DMS79 (cell line): ENCODE measurements at regions not wholly inside any gene's neighbourhood (a gene's known extent, or its start where the extent isn't known, plus 50 kb on each side); places are given as distances from the start of the nearest gene placed in this dataset.
A peak's percentile ranks its signal among the peaks of the same experiment; 100 is the strongest.
"Not testable (repeated sequence)": the region's sequence is repeated elsewhere in the genome, so short reads cannot be mapped to it uniquely, and the experiment has no call there.

Source experiments
- DNase-seq: peaks from one replicate; lab custom pipeline; 2025; lab: John Stamatoyannopoulos, UW

DNA sequence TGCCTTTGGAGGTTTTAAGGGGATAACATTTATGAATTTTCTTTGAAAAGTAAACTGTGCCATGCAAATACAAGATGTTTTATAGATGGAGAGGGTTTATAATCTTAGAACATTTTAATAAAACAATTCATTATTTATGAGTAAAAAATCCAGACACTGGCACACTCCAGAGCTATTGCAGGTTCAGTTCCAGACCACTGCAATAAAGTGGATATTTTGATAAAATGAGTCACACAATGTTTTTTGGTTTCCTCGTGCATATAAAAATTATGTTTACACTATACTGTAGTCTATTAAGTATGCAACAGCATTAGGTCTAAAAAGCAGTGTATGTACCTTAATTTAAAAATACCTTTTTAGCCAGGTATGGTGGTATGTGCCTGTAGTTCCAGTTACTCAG is 146.2 kb upstream of the ZBED5 start:
- DNase-seq, result no peak

DNA sequence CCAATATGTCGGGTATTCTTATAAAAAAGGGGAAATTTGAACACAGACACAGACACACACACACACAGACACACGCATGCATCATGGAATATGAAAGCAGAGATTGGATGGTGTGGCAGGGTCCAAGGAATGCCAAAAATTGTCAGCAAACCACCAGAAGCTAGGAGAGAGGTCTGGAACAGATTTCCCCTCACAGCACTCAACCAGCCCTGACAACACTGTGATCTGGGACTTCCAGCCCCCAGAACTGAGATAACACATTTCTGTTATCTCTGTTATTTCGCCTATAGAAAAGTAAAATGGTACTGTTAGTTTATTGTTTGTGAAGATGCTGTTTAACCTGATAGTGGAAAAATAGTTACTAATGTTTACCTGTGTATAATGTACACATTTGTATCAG is 145.4 kb upstream of the ZBED5 start:
- no peak for DNase-seq

DNA sequence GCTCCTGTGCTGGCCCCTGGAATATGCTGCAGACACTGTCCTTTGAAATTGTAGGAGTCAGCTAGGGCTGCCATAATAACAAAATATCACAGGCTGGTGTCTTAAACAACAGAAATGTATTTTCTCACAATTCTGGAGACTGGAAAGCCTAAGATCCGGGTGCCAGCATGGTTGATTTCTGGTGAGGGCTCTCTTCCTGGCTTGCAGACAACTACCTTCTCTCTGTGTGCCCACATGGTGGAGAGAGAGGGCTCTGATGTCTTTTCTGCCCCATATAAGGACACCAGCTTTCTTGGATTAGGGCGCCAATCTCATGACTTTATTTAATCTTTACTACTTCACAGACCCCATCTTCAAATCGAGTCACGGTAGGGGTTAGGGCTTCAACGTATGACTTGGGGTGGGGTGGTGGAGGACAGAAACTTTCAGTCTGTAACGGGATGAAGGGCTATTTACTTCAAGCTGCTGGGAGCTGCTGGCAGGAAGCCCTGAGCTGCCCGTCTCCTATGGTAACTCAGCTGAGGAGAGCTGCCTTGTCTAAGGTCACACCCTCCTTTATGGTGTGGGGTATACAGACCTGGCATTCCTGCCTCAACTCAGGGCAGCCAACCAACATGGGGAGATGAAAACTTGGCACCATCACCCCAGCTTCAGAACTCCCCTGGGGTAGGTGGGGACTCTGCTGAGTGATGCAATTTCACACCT is 142.9 kb upstream of the ZBED5 start:
- DNase-seq, result no peak

DNA sequence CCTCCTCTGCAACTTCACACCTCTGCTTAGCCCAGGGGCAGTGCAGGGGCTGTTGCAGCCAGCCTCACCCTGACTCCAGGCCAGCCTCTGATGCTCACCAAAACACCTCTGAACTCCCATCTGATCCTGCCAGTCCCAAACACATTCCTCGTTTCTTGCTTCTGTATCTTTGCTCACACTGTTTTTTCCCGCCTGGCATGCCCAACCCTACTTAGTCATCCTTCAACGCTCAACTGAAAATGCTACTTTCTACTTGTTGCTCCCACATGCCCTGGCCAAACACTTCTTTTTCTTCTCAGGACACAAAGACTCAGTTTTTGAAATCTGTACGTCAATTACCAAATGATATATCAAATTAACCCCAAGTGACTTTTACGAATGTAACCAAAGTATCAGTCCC is 140.8 kb upstream of the ZBED5 start:
- DNase-seq, result no peak

DNA sequence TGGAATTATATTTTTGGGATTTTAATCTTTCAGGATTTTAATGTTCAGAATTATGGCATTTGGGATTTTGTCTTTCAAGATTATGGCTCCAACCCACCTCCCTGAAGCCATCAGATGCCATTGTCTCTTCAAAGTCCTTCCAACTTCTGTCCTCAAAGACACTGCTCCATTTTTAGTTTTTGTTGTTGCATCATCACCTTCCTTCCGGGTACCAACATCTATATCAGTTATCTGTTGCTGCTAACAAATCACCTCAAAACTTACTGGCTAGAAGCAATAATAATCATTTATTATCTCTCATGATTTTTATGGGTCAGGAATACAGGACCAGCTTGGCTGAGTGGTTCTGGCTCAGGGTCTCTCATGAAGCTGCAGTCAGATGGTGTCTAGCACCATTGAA is 138.8 kb upstream of the ZBED5 start:
- no peak for DNase-seq

DNA sequence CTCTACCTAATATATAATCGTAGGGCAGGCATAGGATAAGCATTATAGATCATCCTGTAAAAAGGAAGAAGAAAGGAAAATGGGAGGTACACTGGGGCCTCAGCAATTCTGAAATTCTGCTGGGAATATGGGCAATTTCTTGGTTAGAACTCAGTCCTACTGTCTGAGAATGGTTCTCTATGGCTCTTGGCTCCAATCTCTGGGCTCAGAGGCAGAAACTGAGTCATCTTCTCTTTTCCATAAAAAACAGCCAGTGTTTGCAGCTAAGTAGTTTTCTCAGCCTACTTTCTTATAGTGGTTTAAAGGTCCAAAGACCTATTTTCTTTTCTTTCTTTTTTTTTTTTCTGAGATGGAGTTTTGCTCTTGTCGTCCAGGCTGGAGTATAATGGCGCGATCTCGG is 135.8 kb upstream of the ZBED5 start:
- no peak for DNase-seq

DNA sequence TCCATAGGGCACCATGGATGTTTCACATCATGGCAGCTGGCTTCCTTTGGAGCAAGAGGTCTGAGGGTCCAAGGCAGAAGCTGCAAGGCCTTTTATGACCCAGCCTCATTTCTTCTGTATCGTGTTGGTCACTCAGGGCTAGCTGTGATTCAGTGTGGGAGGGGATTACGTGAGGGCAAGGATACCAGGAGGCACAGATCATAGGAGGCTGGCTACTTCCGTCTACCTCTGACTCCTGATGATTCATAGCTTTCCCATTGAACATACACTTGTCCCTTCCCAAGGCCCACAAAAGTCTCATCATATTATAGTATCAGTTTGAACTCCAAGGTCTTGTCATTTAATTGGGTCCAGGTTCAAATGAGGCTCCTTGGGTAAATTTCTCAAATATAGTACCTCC is 135.3 kb upstream of the ZBED5 start:
- DNase-seq, result no peak

DNA sequence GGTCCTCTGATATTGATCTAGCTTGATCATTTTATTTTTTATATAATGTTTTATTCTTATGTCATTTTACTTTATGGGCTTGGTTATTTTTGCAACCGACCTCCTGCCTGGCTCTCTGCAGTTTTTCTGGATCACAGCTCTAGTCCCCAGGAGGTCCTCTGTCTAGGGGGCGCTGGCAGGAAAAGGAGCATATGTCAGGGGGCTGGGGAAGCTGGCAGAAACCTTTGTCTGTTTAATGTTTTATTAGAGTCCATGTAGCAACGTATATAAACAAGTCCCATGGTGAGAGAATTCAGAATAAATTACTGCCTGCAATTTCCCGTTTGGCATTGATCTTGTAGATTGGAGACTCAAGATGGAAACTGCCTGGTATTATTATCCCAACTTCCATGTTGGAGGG is 133.5 kb upstream of the ZBED5 start:
- no peak for DNase-seq

DNA sequence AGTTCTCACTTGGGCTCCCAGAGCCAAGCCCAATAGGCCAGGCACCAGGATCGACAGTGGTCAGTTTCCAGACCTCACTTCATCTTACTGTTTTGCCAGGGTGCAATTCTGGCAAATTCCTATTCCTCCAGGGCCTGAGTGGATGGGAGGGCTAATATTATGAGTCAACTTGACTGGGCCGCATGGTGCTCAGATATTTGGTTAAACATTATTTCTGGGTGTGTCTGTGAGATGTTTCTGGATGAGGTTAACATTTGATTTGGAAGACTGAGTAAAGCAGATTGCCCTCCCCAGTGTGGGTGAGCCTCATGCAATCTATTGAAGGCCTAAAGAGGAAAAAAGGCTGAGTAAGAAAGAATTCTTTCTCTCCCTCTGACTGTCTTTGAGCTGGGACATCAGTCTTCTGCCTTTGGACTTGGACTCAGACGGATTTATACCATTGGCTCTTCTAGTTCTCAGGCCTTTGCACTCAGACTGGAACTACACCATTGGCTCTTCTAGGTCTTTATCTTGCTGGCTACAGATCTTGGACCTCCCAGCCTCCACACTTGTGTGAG is 132.9 kb upstream of the ZBED5 start:
- no peak for DNase-seq

DNA sequence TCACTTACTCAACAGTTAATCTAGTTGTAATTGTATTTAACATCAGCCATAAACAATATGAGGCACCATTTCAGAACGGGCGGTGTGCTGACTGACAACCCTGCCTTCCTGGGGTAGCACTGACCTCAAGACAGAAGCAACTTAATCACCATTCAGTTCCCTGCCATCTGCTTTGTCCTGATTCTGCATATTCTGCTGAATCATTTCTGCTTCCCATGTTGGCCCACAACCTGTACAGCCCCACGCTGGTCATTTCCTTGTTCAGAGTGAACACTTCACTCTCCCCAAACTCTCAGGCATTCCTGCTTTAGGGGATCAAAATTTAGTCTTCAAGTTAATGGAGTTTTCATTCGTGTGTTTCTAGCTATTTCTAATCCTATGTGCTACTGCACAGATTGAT is 132.3 kb upstream of the ZBED5 start:
- DNase-seq, result no peak

DNA sequence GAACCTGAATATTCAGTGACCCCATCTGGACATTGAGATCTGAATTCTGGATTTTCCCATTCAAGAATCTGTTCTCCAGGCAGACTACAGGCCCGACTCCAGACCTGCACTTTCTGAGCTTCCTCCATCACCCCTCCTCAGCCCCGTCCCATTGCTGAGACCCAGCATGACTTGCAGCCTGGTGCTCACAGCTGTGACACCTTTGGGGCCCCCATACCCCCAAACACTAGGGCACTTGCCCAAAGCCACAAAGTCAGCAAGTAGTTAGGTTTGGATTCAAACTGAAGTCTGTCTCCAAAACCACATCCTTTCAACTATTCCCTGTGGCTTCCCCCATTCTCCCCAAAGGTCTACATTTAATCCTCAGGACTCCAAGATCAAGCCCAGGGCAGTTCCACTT is 128.2 kb upstream of the ZBED5 start:
- DNase-seq, result no peak

DNA sequence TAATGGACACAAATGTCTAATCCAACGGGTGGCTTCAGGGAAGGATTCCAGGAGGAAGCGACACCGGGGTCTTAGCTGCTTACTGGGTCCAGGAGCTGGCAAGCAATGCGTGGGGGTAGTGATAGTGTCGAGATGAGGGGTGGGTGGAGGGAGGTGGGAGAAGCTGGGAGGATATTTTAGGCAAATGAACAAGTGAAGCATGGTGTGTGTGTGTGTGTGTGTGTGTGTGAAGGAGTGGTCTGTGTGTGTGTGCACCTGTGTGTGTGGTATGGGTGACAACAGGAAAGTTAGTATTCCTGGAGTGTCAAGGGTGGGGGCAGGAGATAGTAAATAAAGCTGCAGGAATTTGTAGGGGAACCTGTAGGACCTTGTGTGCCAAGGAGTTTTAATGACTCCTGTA is 126.9 kb upstream of the ZBED5 start:
- no peak for DNase-seq

DNA sequence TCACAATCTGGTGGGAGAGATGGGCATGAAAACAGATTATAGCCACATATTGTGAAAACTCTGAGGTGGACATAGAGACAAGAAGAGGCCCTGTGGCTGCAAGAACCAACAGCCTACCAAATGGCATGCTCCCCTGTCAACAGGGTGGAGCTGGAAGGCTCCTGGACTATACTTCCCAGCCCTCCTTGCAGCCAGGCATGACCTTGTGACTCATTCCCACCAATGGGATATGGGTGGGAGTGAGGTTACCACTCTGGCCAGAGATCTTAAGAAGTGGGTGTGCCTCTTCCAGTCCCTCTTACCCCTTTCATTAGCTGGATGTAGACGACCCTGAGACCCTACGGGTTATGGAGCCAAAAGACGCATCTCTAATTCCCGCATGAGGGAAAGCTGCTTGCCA is 126.4 kb upstream of the ZBED5 start:
- no peak for DNase-seq

DNA sequence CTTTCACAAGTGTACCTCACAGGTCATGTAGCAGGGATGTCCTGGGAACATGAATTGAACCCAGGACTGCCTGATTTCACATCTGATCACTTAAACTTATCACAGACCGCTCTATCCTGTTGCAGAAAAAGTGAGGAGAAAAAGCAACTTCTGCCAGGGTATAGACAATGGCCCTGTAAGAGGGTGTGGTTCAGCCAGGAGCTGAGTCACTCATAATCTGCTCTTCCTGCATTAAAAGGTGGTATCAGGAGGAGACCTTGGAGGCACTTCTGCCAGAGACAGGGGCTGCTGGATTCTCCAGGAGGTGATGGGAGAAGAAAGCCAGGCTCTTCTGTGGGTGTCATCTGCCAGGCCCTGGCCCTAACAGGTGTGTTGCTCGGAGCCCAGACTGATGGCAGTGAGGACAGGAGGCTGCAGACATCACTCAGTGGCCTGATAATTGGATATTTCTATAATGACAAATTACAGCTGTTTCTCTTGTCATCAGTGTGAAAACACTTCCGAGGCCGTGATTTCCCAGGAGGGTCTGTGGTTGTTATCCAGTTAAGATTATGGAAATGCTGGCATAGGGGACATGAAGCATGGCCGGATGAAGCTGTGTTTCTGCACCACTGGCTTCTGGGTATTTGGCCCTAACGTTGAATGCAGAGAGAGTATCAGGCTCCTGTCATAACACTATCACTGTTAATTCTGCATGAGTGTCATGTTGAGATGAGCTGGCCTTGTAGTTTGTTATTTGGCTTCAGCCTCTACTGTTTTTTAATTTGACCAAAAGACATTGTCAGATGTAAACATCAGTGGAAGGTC is 125.1 kb upstream of the ZBED5 start:
- no peak for DNase-seq

DNA sequence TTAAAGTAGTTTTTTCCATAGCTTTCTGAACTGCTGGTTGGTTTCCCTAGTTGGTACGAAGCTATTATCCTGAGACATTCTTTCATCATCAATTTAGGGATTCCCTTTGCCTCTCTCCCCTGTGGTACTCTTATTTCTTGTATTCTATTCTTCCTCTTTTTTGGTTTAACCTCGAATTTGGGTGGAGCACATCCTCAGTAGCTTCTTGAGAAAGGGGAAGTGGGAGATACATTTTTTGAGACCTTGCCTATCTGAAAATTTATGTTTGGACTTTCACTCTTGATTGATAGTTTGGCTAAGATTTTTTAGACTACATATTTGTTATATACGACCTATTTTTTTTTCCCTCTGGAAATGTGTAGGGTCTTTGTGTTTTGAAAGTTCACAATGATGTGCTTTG is 121.7 kb upstream of the ZBED5 start:
- DNase-seq, result no peak

DNA sequence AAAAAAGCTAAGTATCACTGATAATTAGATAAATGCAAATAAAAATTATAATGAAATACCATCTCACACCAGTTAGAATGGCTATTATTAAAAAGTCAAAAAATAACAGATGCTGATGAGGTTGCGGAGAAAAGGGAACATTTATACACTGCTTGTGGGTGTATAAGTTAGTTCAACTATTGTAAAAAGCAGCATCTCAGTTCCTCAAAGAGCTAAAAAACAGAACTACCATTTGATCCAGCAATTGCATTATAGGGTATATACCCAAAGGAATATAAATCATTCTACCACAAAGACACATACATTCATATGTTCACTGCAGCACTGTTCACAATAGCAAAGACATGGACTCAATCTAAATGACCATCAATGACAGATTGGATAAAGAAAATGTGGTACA is 120.3 kb upstream of the ZBED5 start:
- DNase-seq, result no peak

DNA sequence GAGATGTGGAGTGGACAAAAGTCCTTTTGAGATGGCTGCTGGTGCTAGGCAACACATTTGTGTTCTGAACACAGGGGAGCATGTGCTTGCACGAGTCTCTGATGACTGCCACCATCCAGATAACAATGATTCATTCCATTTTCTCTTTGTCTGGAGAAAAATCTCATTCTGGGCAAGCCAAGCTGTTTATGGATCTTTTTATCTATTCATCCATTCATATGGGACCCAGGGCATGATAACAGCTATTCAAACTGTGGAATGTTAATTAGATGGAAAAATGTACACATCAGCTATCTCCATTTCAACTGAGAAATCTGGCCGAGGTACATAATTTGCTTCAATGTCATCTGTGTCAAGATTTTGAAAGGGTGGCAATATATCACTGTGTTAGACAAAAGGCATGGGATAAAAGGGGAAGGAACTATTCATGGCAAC is 117.5 kb upstream of the ZBED5 start:
- no peak for DNase-seq

DNA sequence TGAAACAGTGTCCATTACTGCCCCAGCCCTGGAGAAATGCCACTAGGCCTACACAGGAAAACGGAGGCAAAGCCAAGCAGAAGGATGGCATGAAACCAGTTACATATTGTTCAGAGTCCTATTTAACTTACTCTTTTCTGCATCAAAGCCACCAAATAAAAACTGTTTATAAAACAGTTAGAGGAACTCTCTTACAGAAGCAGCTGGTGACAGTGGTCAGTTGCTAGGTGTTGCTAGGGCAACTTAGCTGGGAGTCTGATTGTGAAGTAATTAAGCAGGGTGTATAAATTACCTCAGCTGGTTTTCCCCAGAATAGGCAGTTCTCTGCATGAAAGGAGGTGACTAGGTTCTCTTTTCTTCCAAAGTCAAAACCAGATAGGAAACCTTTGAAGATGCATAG is 115.6 kb upstream of the ZBED5 start:
- peak; percentile 9 for DNase-seq

DNA sequence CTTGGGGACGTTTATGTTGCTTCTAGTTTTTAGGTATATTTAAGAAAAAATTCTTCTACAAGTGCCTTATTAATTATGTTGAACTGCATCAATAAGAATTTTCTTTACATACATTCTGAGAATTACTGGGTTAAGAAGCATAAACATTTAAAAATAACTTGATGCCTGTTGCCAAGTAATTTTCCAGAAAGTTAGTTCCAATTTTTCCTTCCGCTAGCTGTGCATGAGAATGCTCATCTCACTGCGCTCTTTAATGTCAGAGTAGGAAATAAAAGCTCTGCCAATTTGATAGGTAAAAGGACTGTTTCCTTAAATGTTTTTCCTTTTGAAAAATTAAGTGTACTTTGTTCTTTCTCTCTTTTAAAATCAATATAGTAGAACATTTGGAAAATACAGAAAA is 113.1 kb upstream of the ZBED5 start:
- no peak for DNase-seq

DNA sequence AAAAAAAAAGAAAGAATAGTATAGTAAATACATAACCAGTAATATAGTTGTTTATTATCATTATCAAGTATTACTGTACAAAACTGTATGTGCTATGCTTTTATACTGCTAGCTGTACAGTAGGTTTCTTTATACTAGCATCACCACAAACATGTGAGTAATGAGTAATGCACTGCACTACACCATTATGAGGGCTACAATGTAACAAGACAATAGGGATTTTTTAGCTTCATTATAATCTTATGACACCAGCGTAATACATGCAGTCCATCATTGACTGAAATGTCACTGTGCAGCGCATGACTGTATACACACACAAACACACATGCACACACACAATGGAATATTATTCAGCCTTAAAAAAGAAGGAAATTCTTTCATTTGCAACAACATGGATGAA is 111.5 kb upstream of the ZBED5 start:
- DNase-seq, result no peak

DNA sequence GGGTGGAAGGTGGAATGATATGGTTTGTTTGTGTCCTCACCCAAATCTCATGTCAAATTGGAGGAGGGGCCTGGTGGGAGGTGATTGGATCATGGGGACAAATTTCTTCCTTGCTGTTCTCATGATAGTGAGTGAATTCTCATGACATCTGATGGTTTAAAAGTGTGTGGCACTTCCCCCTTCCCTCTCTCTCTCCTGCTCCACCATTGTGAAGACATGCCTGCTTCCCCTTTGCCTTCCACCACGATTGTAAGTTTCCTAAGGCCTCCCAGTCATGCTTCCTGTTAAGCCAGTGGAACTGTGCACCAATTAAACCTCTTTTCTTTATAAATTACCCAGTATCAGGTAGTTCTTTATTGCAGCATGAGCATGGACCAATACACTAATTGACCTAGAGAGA is 99.0 kb upstream of the ZBED5 start:
- DNase-seq, result not testable (repeated sequence)

DNA sequence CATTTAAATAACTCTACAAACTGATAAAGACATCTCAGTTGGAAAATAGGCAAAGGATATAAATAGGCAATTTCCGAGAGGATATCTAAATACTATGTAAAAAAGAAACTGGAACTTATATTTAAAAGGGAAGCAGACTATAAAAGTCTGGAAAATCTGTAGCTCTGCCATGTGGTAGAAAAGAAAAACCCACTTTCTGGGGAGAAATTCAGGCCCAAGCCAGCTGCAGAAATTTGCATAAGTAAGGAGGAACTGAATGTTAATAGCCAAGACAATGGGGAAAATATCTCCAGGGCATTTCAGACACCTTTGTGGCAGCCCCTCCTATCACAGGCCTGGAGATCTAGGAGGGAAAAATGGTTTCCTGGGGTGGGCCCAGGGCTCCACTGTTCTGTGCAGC is 97.8 kb upstream of the ZBED5 start:
- DNase-seq, result no peak

DNA sequence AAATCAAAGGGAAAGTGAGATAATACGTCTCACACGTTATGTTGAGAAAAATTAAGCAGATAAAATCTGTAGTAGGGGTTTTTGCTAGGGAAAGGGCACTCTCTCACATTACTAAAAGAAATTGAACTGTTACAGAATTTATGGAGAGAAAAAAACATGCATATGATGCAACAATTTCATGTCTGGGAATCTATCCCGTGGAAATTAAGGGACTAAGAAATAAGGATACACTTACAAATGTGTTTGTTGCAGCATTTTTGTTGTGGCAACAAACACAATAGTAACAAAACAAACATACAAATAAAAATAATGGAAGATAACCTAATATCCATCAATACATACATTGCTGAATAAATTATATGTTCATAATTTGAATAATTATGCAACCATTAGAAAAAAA is 96.3 kb upstream of the ZBED5 start:
- no peak for DNase-seq

DNA sequence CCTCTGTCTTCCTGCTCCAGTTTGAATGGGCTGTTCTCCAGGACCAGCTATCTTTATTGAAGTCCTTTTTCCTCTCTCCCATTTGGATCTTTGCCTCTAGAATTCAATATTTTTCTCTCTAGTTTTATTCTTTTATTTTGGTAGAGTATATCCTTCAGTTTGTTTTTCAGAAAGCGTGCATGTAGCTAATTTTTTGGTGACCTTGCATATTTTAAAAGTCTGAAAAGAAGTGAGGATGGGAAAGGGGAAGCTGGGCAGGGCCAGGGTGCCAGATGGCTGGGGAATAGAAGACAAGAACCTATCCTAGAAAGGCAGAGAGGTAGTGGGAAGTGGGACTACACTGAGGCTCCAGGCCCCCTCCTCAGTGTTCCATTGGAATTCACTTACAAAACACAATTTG is 95.0 kb upstream of the ZBED5 start:
- DNase-seq, result no peak
